ENCODE measurements at regions not wholly inside any gene's neighbourhood (a gene's known extent, or its start where the extent isn't known, plus 50 kb on each side); places are given as distances from the start of the nearest gene placed in this dataset.

DNA sequence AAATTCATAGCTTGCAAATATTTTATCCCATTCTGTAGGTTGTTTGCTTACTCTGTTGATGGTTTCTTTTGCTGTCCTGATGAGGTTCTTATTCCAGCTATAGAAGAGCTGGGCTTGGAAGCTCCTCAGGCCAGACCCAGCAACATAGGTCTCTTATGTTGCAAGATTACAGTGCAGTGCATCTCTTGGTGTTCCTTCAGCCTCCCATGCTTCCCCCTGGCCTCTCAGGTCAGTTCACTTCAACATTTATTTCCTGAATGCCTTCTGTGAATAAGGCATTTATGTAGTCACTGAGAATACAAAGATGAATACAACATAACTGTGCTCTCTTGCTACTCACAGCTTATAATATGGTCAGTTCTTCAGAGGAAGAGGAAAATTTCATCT, 179.0 kb upstream of the SLC39A10 start:
- no peak overlapping the region for H3K27ac ChIP-seq
- TF ChIP-seq, protein P1, sequence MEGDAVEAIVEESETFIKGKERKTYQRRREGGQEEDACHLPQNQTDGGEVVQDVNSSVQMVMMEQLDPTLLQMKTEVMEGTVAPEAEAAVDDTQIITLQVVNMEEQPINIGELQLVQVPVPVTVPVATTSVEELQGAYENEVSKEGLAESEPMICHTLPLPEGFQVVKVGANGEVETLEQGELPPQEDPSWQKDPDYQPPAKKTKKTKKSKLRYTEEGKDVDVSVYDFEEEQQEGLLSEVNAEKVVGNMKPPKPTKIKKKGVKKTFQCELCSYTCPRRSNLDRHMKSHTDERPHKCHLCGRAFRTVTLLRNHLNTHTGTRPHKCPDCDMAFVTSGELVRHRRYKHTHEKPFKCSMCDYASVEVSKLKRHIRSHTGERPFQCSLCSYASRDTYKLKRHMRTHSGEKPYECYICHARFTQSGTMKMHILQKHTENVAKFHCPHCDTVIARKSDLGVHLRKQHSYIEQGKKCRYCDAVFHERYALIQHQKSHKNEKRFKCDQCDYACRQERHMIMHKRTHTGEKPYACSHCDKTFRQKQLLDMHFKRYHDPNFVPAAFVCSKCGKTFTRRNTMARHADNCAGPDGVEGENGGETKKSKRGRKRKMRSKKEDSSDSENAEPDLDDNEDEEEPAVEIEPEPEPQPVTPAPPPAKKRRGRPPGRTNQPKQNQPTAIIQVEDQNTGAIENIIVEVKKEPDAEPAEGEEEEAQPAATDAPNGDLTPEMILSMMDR (IDR thresholded peaks at IDR 0.05): no peak
- TF ChIP-seq POLR2A (IDR thresholded peaks at IDR 0.05): no peak

DNA sequence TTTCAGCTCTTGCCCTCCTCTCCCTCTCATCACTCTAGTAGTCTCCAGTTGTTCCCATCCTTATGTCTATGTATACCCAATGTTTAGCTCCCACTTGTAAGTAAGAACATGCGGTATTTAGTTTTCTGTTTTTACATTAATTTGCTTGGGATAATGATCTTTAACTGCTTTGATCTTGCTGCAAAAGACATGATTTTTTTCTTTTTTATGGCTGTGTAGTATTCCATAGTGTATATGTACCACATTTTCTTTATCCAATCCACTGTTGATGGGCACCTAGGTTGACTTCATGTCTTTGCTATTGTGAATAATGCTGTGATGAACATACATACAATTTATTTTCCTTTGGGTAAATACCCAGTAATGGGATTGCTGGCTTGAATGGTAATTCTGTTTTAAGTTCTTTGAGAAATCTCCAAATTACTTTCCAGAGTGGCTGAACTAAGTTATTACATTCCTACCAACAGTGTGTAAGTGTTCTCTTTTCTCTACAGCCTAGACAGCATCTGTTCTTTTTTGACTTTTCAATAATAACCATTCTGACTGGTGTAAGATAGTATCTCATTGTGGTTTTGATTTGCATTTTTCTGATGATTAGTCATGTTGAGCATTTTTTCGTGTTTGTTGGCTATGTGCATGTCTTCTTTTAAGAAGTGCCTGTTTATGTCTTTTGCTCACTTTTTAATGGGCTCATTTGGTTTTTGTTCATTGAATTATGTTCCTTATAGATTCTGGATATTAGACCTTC, 179.6 kb upstream of the SLC39A10 start:
- Histone ChIP-seq H3K9me3 (no peaks in the 10 kb centered on the region), H3K27ac (no peak overlapping the region), H3K4me3 (replicated peaks in 1 of 3) (no peak overlapping the region), H3K27me3 (no peaks in the 10 kb centered on the region), H3K36me3 (no peaks in the 10 kb centered on the region), H3K4me1 (no peaks in the 10 kb centered on the region)
- TF ChIP-seq, protein P1 (IDR thresholded peaks at IDR 0.05): no peak
- TF ChIP-seq POLR2A (IDR thresholded peaks at IDR 0.05): no peak
- intact Hi-C loops (cut with DNase I): no loop called here
- 86 to 94% methylated on average over 2 of the region's 2 CpGs for WGBS, 2 donors
- DNase-seq: no peak

More for the DNA sequence above, 179.0 kb upstream of the SLC39A10 start:
- intact Hi-C loops (cut with DNase I): no loop called here
- Histone ChIP-seq H3K4me3 (replicated peaks in 1 of 3) (no peak overlapping the region), H3K27me3 (no peaks in the 10 kb centered on the region), H3K9me3 (no peaks in the 10 kb centered on the region), H3K4me1 (no peaks in the 10 kb centered on the region), H3K36me3 (no peaks in the 10 kb centered on the region)
- no peak for DNase-seq

DNA sequence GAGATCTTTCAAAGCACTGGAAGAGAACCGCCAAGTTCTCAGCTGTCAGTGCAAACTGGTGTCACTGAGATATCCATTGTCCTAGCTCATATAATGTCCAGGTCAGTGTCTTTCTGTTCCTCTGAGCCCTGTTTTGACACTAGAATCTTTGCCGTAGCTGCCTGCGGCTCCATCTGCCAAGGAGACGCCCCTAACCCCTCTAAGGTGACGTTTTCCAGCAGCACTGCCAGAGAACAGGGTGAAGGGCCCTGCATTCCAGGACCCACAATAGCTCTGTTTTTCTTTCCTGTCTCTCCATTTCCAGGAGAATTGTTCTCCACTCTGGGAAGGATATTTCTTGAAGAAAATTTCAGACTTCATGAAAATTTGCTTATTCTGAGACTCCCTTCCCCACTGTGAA, 181.7 kb upstream of the SLC39A10 start:
- H3K36me3 ChIP-seq: no peaks in the 10 kb centered on the region
- no peaks in the 10 kb centered on the region for H3K9me3 ChIP-seq
- no peaks in the 10 kb centered on the region for H3K4me1 ChIP-seq
- no peak overlapping the region for H3K4me3 ChIP-seq (replicated peaks in 1 of 3)
- TF ChIP-seq, protein P1 (IDR thresholded peaks at IDR 0.05): no peak
- TF ChIP-seq POLR2A (IDR thresholded peaks at IDR 0.05): no peak
- H3K27me3 ChIP-seq: no peaks in the 10 kb centered on the region
- DNase-seq: no peak
- H3K27ac ChIP-seq: no peak overlapping the region
- intact Hi-C loops (cut with DNase I): no loop called here
- 41 to 50% methylated on average over 5 of the region's 5 CpGs for WGBS, 2 donors

DNA sequence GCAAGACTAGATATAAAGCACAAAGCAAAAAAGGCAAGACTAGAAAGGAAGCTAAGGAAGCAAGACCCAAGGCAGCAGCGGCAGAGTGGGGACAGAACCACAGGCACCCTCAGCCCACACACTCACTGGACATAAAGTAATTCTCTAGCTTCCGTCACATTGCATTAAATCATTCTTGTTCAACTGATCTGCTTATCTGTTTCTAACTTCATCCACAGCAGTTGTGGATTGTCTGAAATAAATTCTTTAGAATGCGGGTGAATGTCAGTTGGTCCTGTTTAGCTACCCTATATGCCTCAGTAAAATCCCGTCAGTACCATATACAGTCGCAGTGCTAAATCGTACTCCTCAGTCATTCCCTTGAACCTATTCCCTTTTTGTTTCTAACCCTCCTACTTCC, 183.2 kb upstream of the SLC39A10 start:
- Histone ChIP-seq H3K27ac (no peak overlapping the region), H3K4me1 (no peaks in the 10 kb centered on the region), H3K27me3 (no peaks in the 10 kb centered on the region), H3K36me3 (no peaks in the 10 kb centered on the region), H3K9me3 (no peaks in the 10 kb centered on the region), H3K4me3 (replicated peaks in 1 of 3) (no peak overlapping the region)
- TF ChIP-seq, protein P1 (IDR thresholded peaks at IDR 0.05): no peak
- TF ChIP-seq POLR2A (IDR thresholded peaks at IDR 0.05): no peak
- intact Hi-C loops (cut with DNase I): no loop called here
- 96 to 97% methylated on average over 6 of the region's 6 CpGs for WGBS, 2 donors
- no peak for DNase-seq

DNA sequence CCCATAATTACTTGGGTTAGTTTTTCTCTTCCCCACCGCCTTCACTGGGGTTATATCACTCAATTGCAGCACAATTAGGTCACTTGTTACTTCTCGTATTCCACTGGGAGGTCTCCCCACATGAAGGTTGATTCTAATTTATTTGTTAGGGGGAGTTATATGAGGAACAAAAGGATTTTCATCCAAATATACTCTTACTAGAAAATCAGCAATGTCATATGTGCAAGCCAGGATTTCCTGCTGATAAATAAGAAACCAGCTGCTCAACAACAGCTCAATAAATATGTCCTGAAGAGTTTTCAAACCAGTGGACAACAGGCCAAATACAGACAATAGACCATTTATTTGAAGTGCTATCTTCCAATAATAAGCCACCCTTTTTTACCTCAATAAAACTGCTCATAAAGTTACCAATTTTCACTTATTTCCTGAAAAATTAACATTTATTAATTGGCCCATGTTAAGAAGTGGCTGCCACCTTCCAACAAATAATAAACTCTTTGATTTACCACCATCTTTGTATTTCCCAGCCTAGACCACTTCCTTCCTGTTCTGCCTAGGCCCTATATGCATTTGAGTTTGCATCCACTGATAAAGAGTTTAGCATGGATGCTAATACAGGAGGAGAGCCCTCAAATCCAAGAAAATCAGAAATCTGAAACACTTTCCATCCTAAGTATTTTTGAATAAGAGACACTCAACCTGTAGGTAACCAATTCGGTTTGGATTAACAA, 184.4 kb upstream of the SLC39A10 start:
- Histone ChIP-seq H3K27ac (no peak overlapping the region), H3K27me3 (no peaks in the 10 kb centered on the region), H3K4me1 (no peaks in the 10 kb centered on the region), H3K36me3 (no peaks in the 10 kb centered on the region), H3K9me3 (no peaks in the 10 kb centered on the region), H3K4me3 (replicated peaks in 1 of 3) (no peak overlapping the region)
- 84 to 86% methylated on average over 3 of the region's 3 CpGs for WGBS, 2 donors
- no peak for DNase-seq
- intact Hi-C loops (cut with DNase I): no loop called here
- TF ChIP-seq, protein P1 (IDR thresholded peaks at IDR 0.05): no peak
- no peak for TF ChIP-seq POLR2A (IDR thresholded peaks at IDR 0.05)
